Neuronal stem cell (in vitro differentiated cells): ENCODE measurements at regions not wholly inside any gene's neighbourhood (a gene's known extent, or its start where the extent isn't known, plus 50 kb on each side); places are given as distances from the start of the nearest gene placed in this dataset.

Experiments used
- DNase-seq: peaks from one replicate; pipeline ENCODE4 v3.0.0-alpha.2; 2013; ENCODE audit warnings: low spot score
- H2AFZ ChIP-seq: one replicate; pipeline ENCODE4 v1.6.1; 2013; ENCODE audit warnings: mild to moderate bottlenecking, low read length, inconsistent platforms
- H2AK5ac ChIP-seq: 2 replicates; pipeline ENCODE4 v1.6.1; 2013; ENCODE audit warnings: low read depth, mild to moderate bottlenecking, inconsistent platforms, low read length, moderate library complexity, mixed read lengths
- H2BK120ac ChIP-seq: 2 replicates; pipeline ENCODE4 v1.6.1; 2013; ENCODE audit warnings: low read depth, mild to moderate bottlenecking, inconsistent platforms, low read length, moderate library complexity, mixed read lengths
- H2BK12ac ChIP-seq: one replicate; pipeline ENCODE4 v1.6.1; 2013; ENCODE audit warnings: low read length, inconsistent platforms
- H2BK15ac ChIP-seq: 2 replicates; pipeline ENCODE4 v1.6.1; 2013; ENCODE audit warnings: mild to moderate bottlenecking, low read length, inconsistent platforms, mixed read lengths
- H2BK5ac ChIP-seq: one replicate; pipeline ENCODE4 v1.6.1; 2013; ENCODE audit warnings: inconsistent platforms, mild to moderate bottlenecking, low read length, moderate library complexity
- H3K14ac ChIP-seq: one replicate; pipeline ENCODE4 v1.6.1; 2013; ENCODE audit warnings: low read length, inconsistent platforms
- H3K18ac ChIP-seq: 2 replicates; pipeline ENCODE4 v1.6.1; 2013; ENCODE audit warnings: low read length, inconsistent platforms
- H3K23ac ChIP-seq: 2 replicates; pipeline ENCODE4 v1.6.1; 2013; ENCODE audit warnings: low read depth, mild to moderate bottlenecking, mixed read lengths, low read length, inconsistent platforms; ENCODE audit not compliant: poor library complexity
- H3K27ac ChIP-seq: replicated peaks from 3 replicates; pipeline ENCODE4 v1.5.1; 2013; ENCODE audit warnings: low read length, inconsistent platforms
- H3K27me3 ChIP-seq, 3 experiments: 2 replicates each; pipeline ENCODE4 v1.6.1; 2013; ENCODE audit warnings: low read length in 3 of 3, mild to moderate bottlenecking in 2 of 3, inconsistent platforms in 1 of 3, low read depth in 1 of 3, mixed read lengths in 1 of 3, moderate library complexity in 1 of 3; ENCODE audit not compliant: control insufficient read depth in 3 of 3, insufficient read depth in 3 of 3
- H3K36me3 ChIP-seq, 2 donors: replicated peaks in 1 of 2; 2 replicates each; pipeline ENCODE4 v1.6.1; 2013; ENCODE audit warnings: low read length in 2 of 2; ENCODE audit not compliant: control insufficient read depth in 2 of 2, insufficient read depth in 2 of 2
- H3K4ac ChIP-seq: 2 replicates; pipeline ENCODE4 v1.6.1; 2013; ENCODE audit warnings: inconsistent platforms, mild to moderate bottlenecking, low read length, moderate library complexity
- H3K4me1 ChIP-seq, 2 donors: 1 replicate in 1 of 2; 2 replicates in 1 of 2; pipeline ENCODE4 v1.6.1; 2013; ENCODE audit warnings: low read length in 2 of 2, low read depth in 1 of 2; ENCODE audit not compliant: control insufficient read depth in 2 of 2, insufficient read depth in 1 of 2
- H3K4me2 ChIP-seq: one replicate; pipeline ENCODE4 v1.6.1; 2013; ENCODE audit warnings: mild to moderate bottlenecking, low read length, inconsistent platforms; ENCODE audit not compliant: insufficient read depth, poor library complexity, severe bottlenecking
- H3K4me3 ChIP-seq, 2 donors: 2 replicates each; pipeline ENCODE4 v1.5.1; 2013; ENCODE audit warnings: low read length in 2 of 2, mild to moderate bottlenecking in 2 of 2, inconsistent platforms in 1 of 2, moderate library complexity in 1 of 2
- H3K79me1 ChIP-seq: one replicate; pipeline ENCODE4 v1.6.1; 2013; ENCODE audit warnings: low read depth, mild to moderate bottlenecking, inconsistent platforms, low read length, moderate library complexity
- H3K9ac ChIP-seq: one replicate; pipeline ENCODE4 v1.6.1; 2013; ENCODE audit warnings: mild to moderate bottlenecking, low read depth, low read length, inconsistent platforms; ENCODE audit not compliant: poor library complexity
- H3K9me3 ChIP-seq, 2 donors: replicated peaks in 1 of 2; 2 replicates each; pipeline versions ENCODE3 to v1.6.1; 2013; ENCODE audit warnings: low read length in 2 of 2, mild to moderate bottlenecking in 2 of 2, inconsistent platforms in 1 of 2, low read depth in 1 of 2, mixed read lengths in 1 of 2, moderate library complexity in 1 of 2; ENCODE audit not compliant: control insufficient read depth in 2 of 2, insufficient read depth in 1 of 2
- H4K8ac ChIP-seq: one replicate; pipeline ENCODE4 v1.6.1; 2013; ENCODE audit warnings: low read depth, mild to moderate bottlenecking, inconsistent platforms, low read length, moderate library complexity
- H4K91ac ChIP-seq: one replicate; pipeline ENCODE4 v1.6.1; 2013; ENCODE audit warnings: low read length, low read depth, mild to moderate bottlenecking, inconsistent platforms; ENCODE audit not compliant: poor library complexity
- WGBS, 2 donors: extraction: QIAGEN DNeasy Blood & Tissue Kit; methylation state at CpG; one replicate each; pipeline ENCODE4 v1.1.7; 2013; ENCODE audit warnings: missing lambda C conversion rate in 2 of 2, mixed read lengths in 1 of 2; ENCODE audit not compliant: insufficient read length in 2 of 2, insufficient replicate concordance in 1 of 2; ENCODE audit errors: extremely low coverage in 2 of 2; 5-methylcytosine and 5-hydroxymethylcytosine counted together

DNA sequence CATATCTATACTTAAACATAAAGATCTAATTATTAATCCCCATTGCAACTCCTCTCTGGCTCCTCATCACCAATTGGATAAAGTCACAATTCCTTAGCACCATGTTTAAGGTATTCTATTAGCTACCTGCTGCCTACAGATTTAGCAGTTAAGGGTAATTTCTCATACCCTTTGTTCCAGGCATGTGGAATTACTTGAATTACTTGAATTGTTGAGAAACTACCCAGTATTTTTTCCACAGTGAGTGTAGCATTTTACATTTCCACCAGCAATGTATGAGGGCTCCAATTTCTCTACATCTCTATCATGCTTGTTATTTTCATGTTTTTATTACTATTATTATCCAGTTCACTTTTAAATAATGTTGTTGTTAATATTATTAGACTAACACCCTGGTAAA, 86.4 kb downstream of the P2RY1 start:
- no peak overlapping the region for H3K4ac ChIP-seq
- H2AFZ ChIP-seq, result no peak overlapping the region
- H3K14ac ChIP-seq, result no peak overlapping the region
- no peak overlapping the region for H3K9ac ChIP-seq
- H3K79me1 ChIP-seq, result no peaks in the 10 kb centered on the region
- H3K9me3 ChIP-seq, result no peaks in the 10 kb centered on the region
- H3K4me2 ChIP-seq, result no peak overlapping the region
- no peak overlapping the region for H4K91ac ChIP-seq
- H3K4me3 ChIP-seq, result no peak overlapping the region
- H2BK15ac ChIP-seq, result no peak overlapping the region
- H2BK5ac ChIP-seq, result no peak overlapping the region
- H3K23ac ChIP-seq, result no peak overlapping the region
- no peak overlapping the region for H2BK120ac ChIP-seq
- no peak overlapping the region for H3K18ac ChIP-seq
- H3K27me3 ChIP-seq, result no peaks in the 10 kb centered on the region
- H4K8ac ChIP-seq, result no peak overlapping the region
- no peak overlapping the region for H3K27ac ChIP-seq
- H3K36me3 ChIP-seq, result no peaks in the 10 kb centered on the region
- no peak for DNase-seq
- H3K4me1 ChIP-seq, result no peaks in the 10 kb centered on the region
- no peak overlapping the region for H2AK5ac ChIP-seq
- no peak overlapping the region for H2BK12ac ChIP-seq

- Histone ChIP-seq H3K4me1 (no peaks in the 10 kb centered on the region), H3K4me2 (no peak overlapping the region), H3K27ac (no peak overlapping the region), H4K91ac (no peak overlapping the region), H3K14ac (no peak overlapping the region), H3K36me3 (no peaks in the 10 kb centered on the region), H3K9ac (no peak overlapping the region), H2BK5ac (no peak overlapping the region), H3K18ac (no peak overlapping the region), H3K27me3 (no peaks in the 10 kb centered on the region), H2BK12ac (no peak overlapping the region), H2BK120ac (no peak overlapping the region), H3K4ac (no peak overlapping the region), H2AK5ac (no peak overlapping the region), H2BK15ac (no peak overlapping the region), H2AFZ (no peak overlapping the region), H3K9me3 (no peaks in the 10 kb centered on the region), H3K4me3 (no peak overlapping the region), H3K79me1 (no peaks in the 10 kb centered on the region), H3K23ac (no peak overlapping the region), H4K8ac (no peak overlapping the region)
- no CpG with 5 or more reads among the region's 2 CpGs for WGBS, 2 donors
- DNase-seq, result no peak
These were observed 87.6 kb downstream of the P2RY1 start for GRCh38 chr3:152922554-152922953.

- Histone ChIP-seq H3K79me1 (no peaks in the 10 kb centered on the region), H3K18ac (no peak overlapping the region), H3K4me2 (no peak overlapping the region), H4K91ac (no peak overlapping the region), H3K23ac (no peak overlapping the region), H3K9me3 (no peaks in the 10 kb centered on the region), H2BK120ac (no peak overlapping the region), H2BK5ac (no peak overlapping the region), H3K9ac (no peak overlapping the region), H3K36me3 (no peaks in the 10 kb centered on the region), H3K4ac (no peak overlapping the region), H2BK12ac (no peak overlapping the region), H2AK5ac (no peak overlapping the region), H2BK15ac (no peak overlapping the region), H3K27me3 (no peaks in the 10 kb centered on the region), H4K8ac (no peak overlapping the region), H3K4me3 (no peak overlapping the region), H3K27ac (no peak overlapping the region), H3K4me1 (no peaks in the 10 kb centered on the region), H2AFZ (no peak overlapping the region), H3K14ac (no peak overlapping the region)
- DNase-seq, result no peak
- WGBS, 2 donors, result no CpG with 5 or more reads among the region's 3 CpGs
These were observed 92.2 kb downstream of the P2RY1 start for GRCh38 chr3:152927131-152927530.

GRCh38 chr3:152930516-152930915, 95.6 kb downstream of the P2RY1 start:
- H3K9ac ChIP-seq, result no peak overlapping the region
- H3K79me1 ChIP-seq, result no peaks in the 10 kb centered on the region
- H3K4me1 ChIP-seq, result no peaks in the 10 kb centered on the region
- H2AFZ ChIP-seq, result no peak overlapping the region
- H3K9me3 ChIP-seq, result no peaks in the 10 kb centered on the region
- no peak overlapping the region for H2AK5ac ChIP-seq
- no peak overlapping the region for H4K8ac ChIP-seq
- H3K23ac ChIP-seq, result no peak overlapping the region
- H3K4me3 ChIP-seq, result no peak overlapping the region
- H3K36me3 ChIP-seq, result no peaks in the 10 kb centered on the region
- no peak overlapping the region for H2BK15ac ChIP-seq
- H3K4ac ChIP-seq, result no peak overlapping the region
- DNase-seq, result no peak
- no peak overlapping the region for H4K91ac ChIP-seq
- no peak overlapping the region for H3K14ac ChIP-seq
- H3K27ac ChIP-seq, result no peak overlapping the region
- H2BK120ac ChIP-seq, result no peak overlapping the region
- H3K27me3 ChIP-seq, result no peaks in the 10 kb centered on the region
- H2BK12ac ChIP-seq, result no peak overlapping the region
- H2BK5ac ChIP-seq, result no peak overlapping the region
- H3K4me2 ChIP-seq, result no peak overlapping the region
- WGBS, 2 donors, result no CpG with 5 or more reads among the region's 2 CpGs
- no peak overlapping the region for H3K18ac ChIP-seq
